ENCODE measurements at regions not wholly inside any gene's neighbourhood (a gene's known extent, or its start where the extent isn't known, plus 50 kb on each side); places are given as distances from the start of the nearest gene placed in this dataset.

DNA sequence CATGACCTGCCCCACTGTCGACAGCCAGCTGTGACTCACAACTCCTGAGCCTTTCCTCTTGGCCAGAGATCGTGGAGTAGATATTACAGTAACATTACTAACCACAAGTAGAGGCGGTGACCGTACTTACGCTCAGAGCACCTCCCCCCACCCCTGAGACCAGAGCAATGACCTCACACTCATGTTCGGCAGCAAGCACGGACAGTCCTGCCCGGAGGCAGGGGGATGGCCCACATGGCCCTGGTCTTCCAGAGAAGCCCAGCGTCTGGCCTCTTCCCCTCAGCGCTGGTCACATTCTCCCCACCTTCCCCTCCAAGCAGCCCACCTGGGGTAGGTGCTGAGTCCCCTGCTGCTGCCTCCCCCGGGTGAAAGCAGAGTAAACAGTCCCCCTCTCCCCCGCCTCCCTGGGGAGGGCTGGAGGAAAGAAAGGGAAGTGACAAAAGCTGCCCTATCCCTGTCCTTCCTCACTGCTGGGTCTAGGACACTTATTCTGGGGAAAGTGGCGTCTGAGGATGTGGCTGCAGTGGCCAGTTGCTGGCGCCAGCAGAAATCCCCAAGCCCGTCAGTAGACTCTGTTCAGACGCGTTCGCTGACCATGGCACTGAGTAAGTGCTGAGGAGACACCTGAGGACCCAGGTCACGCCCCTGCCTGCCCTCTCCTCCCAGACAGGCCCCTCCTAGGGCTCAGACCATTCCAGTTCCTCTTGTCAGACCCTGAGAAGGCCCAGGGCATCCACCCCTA lies 68.5 kb downstream of the MRPL14 start (continued):
- TF ChIP-seq, protein P1, sequence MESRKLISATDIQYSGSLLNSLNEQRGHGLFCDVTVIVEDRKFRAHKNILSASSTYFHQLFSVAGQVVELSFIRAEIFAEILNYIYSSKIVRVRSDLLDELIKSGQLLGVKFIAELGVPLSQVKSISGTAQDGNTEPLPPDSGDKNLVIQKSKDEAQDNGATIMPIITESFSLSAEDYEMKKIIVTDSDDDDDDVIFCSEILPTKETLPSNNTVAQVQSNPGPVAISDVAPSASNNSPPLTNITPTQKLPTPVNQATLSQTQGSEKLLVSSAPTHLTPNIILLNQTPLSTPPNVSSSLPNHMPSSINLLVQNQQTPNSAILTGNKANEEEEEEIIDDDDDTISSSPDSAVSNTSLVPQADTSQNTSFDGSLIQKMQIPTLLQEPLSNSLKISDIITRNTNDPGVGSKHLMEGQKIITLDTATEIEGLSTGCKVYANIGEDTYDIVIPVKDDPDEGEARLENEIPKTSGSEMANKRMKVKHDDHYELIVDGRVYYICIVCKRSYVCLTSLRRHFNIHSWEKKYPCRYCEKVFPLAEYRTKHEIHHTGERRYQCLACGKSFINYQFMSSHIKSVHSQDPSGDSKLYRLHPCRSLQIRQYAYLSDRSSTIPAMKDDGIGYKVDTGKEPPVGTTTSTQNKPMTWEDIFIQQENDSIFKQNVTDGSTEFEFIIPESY (CRISPR knock-in tag; IDR thresholded peaks at IDR 0.05): no peak; the same call in 1 of the 2 replicates
- peak; percentile 91 for TF ChIP-seq L3MBTL2 (IDR thresholded peaks at IDR 0.05)
- TF ChIP-seq CEBPG (CRISPR knock-in tag; IDR thresholded peaks at IDR 0.05): peak; percentile 38; the same call in 1 of the 2 replicates
- TF ChIP-seq CEBPG (tag; conservative IDR thresholded peaks at IDR 0.05 in 1 of 2, IDR thresholded peaks at IDR 0.05 in 1 of 2): peak; percentile 46 to 61; a peak in 3 of 4 replicates
- TF ChIP-seq PHF8 (IDR thresholded peaks at IDR 0.05; ENCODE audit: borderline replicate concordance, low read length): peak; percentile 74; the same call in 1 of the 2 replicates
- no peak for TF ChIP-seq SRSF9 (IDR thresholded peaks at IDR 0.05; ENCODE audit: borderline replicate concordance, low read depth, low read length)
- no peak for TF ChIP-seq SP2 (IDR thresholded peaks at IDR 0.05; ENCODE audit: extremely low read depth, low read depth, low read length, poor library complexity, severe bottlenecking)
- no peak for TF ChIP-seq BRF1 (IDR thresholded peaks at IDR 0.05; ENCODE audit: borderline replicate concordance, extremely low read depth, insufficient read length)
- TF ChIP-seq HCFC1 (IDR thresholded peaks at IDR 0.05; ENCODE audit: low read depth, low read length): peak; percentile 50; the same call in 1 of the 2 replicates
- peak; percentile 96; the same call in 1 of the 2 replicates for TF ChIP-seq ESRRA (IDR thresholded peaks at IDR 0.05; ENCODE audit: borderline replicate concordance, low read depth)
- TF ChIP-seq, protein P2, sequence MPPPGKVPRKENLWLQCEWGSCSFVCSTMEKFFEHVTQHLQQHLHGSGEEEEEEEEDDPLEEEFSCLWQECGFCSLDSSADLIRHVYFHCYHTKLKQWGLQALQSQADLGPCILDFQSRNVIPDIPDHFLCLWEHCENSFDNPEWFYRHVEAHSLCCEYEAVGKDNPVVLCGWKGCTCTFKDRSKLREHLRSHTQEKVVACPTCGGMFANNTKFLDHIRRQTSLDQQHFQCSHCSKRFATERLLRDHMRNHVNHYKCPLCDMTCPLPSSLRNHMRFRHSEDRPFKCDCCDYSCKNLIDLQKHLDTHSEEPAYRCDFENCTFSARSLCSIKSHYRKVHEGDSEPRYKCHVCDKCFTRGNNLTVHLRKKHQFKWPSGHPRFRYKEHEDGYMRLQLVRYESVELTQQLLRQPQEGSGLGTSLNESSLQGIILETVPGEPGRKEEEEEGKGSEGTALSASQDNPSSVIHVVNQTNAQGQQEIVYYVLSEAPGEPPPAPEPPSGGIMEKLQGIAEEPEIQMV (tag; conservative IDR thresholded peaks at IDR 0.05; ENCODE audit: low read depth): peak; percentile 88
- TF ChIP-seq CBX5 (IDR thresholded peaks at IDR 0.05; ENCODE audit: borderline replicate concordance, low read depth): no peak; the same call in 1 of the 2 replicates
- no peak for TF ChIP-seq RBM39 (optimal IDR thresholded peaks at IDR 0.05; ENCODE audit: low read depth, low read length)
- TF ChIP-seq, protein P3, sequence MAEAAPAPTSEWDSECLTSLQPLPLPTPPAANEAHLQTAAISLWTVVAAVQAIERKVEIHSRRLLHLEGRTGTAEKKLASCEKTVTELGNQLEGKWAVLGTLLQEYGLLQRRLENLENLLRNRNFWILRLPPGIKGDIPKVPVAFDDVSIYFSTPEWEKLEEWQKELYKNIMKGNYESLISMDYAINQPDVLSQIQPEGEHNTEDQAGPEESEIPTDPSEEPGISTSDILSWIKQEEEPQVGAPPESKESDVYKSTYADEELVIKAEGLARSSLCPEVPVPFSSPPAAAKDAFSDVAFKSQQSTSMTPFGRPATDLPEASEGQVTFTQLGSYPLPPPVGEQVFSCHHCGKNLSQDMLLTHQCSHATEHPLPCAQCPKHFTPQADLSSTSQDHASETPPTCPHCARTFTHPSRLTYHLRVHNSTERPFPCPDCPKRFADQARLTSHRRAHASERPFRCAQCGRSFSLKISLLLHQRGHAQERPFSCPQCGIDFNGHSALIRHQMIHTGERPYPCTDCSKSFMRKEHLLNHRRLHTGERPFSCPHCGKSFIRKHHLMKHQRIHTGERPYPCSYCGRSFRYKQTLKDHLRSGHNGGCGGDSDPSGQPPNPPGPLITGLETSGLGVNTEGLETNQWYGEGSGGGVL (CRISPR knock-in tag; IDR thresholded peaks at IDR 0.05): 0 out of 2 replicates have a peak, but pooled peaks have one; percentile 50
- no peak; the same call in 1 of the 2 replicates for TF ChIP-seq ZBED1 (IDR thresholded peaks at IDR 0.05)
- no peak for TF ChIP-seq SETDB1 (IDR thresholded peaks at IDR 0.05; ENCODE audit: low read length)
- TF ChIP-seq IFI16 (CRISPR knock-in tag; IDR thresholded peaks at IDR 0.05): peak; percentile 78
- TF ChIP-seq NR1H2 (CRISPR knock-in tag; IDR thresholded peaks at IDR 0.05): no peak
- peak; percentile 94 for TF ChIP-seq PYGO2 (tag; IDR thresholded peaks at IDR 0.05)
- TF ChIP-seq NFATC3 (IDR thresholded peaks at IDR 0.05): no peak
- no peak for TF ChIP-seq RBM17 (IDR thresholded peaks at IDR 0.05; ENCODE audit: borderline replicate concordance, low read depth, low read length)
- peak; percentile 85 for TF ChIP-seq ETV1 (tag; conservative IDR thresholded peaks at IDR 0.05; ENCODE audit: low read depth)
- TF ChIP-seq TAL1 (IDR thresholded peaks at IDR 0.05): peak; percentile 43

Measured in K562 (cell line).